Lung (tissue), 11 donors: ENCODE measurements at regions not wholly inside any gene's neighbourhood (a gene's known extent, or its start where the extent isn't known, plus 50 kb on each side); places are given as distances from the start of the nearest gene placed in this dataset.

ENCODE experiments used
- ATAC-seq: fragments of 200-7000 bp; cut with Tn5 transposase; one replicate; pipeline ENCODE4 v1.9.1; 2020; ENCODE audit warnings: moderate number of reproducible peaks; ENCODE audit not compliant: insufficient read depth, low FRiP score
- DNase-seq, 3 donors: peaks; one replicate each; pipeline ENCODE4 v3.0.0-alpha.2; 2013 to 2017
- H3K27ac ChIP-seq, 2 donors: one replicate each; pipeline ENCODE4 v1.5.1; 2013; ENCODE audit warnings: mild to moderate bottlenecking in 2 of 2, moderate library complexity in 2 of 2, control low read depth in 1 of 2, inconsistent platforms in 1 of 2, low read depth in 1 of 2, low read length in 1 of 2
- H3K27me3 ChIP-seq, 3 donors: one replicate each; pipeline ENCODE4 v1.5.1; 2013; ENCODE audit warnings: low read length in 2 of 3; ENCODE audit not compliant: control insufficient read depth in 3 of 3, insufficient read depth in 3 of 3
- H3K36me3 ChIP-seq, 4 donors: one replicate each; pipeline ENCODE4 v1.5.1; 2013; ENCODE audit warnings: low read length in 4 of 4, mild to moderate bottlenecking in 1 of 4, moderate library complexity in 1 of 4; ENCODE audit not compliant: control insufficient read depth in 4 of 4, insufficient read depth in 4 of 4
- H3K4me1 ChIP-seq, 5 donors: one replicate each; pipeline ENCODE4 v1.5.1; 2013; ENCODE audit warnings: low read length in 5 of 5, mild to moderate bottlenecking in 2 of 5, moderate library complexity in 1 of 5; ENCODE audit not compliant: control insufficient read depth in 5 of 5, insufficient read depth in 5 of 5
- H3K4me3 ChIP-seq: one replicate; pipeline ENCODE4 v1.5.1; 2013; ENCODE audit warnings: mild to moderate bottlenecking, control low read depth, moderate library complexity
- H3K9ac ChIP-seq, 2 donors: one replicate each; pipeline ENCODE4 v1.5.1; 2013; ENCODE audit warnings: low read length in 2 of 2, control low read depth in 1 of 2; ENCODE audit not compliant: insufficient read depth in 1 of 2
- H3K9me3 ChIP-seq, 4 donors: one replicate each; pipeline ENCODE4 v1.5.1; 2013; ENCODE audit warnings: low read length in 3 of 4, mild to moderate bottlenecking in 1 of 4, moderate library complexity in 1 of 4; ENCODE audit not compliant: control insufficient read depth in 4 of 4, insufficient read depth in 3 of 4
- CTCF ChIP-seq: IDR thresholded peaks from 2 replicates; pipeline ENCODE4 v1.5.1; 2012; ENCODE audit warnings: mild to moderate bottlenecking; ENCODE audit errors: control extremely low read depth, extremely low read depth
- WGBS, 2 donors: extraction: QIAGEN DNeasy Blood & Tissue Kit; methylation state at CpG; one replicate each; pipeline ENCODE4 v1.1.7; 2013; 5-methylcytosine and 5-hydroxymethylcytosine counted together
- donor health status: control.
- donor health status: control.
- donor health status: Bipolar disorder and iron deficiency.
- donor health status: healthy.
- donor health status: DM: yes; HTN: yes; CAD: no.

- no peak overlapping the region for H3K27ac ChIP-seq
- no peak for TF ChIP-seq CTCF
- no peaks in the 10 kb centered on the region for H3K4me1 ChIP-seq
- no peaks in the 10 kb centered on the region for H3K27me3 ChIP-seq
- 91 to 95% methylated on average over 10 of the region's 10 CpGs for WGBS, 2 donors
- no peak for ATAC-seq
- H3K9ac ChIP-seq, result no peak overlapping the region
- peaks cover 0 to 7% (median 0%) of the 10 kb centered on the region in 4 donors for H3K9me3 ChIP-seq
- no peak for DNase-seq
- H3K36me3 ChIP-seq, result no peaks in the 10 kb centered on the region
- no peak overlapping the region for H3K4me3 ChIP-seq
Observed at GRCh38 chr18:71673954-71674353, 870.2 kb downstream of the CBLN2 start.

GRCh38 chr18:71673498-71673897, 870.6 kb downstream of the CBLN2 start:
- no peaks in the 10 kb centered on the region for H3K4me1 ChIP-seq
- no peak overlapping the region for H3K4me3 ChIP-seq
- H3K9me3 ChIP-seq, result peaks cover 0 to 7% (median 0%) of the 10 kb centered on the region in 4 donors
- no peak for ATAC-seq
- no peaks in the 10 kb centered on the region for H3K27me3 ChIP-seq
- no peak overlapping the region for H3K9ac ChIP-seq
- TF ChIP-seq CTCF, result no peak
- WGBS, 2 donors, result 87 to 90% methylated on average over 5 of the region's 5 CpGs
- no peaks in the 10 kb centered on the region for H3K36me3 ChIP-seq
- DNase-seq, result no peak
- H3K27ac ChIP-seq, result no peak overlapping the region

- no peak overlapping the region for H3K27ac ChIP-seq
- DNase-seq (peak in 1 of 3 donors; percentile 3), ATAC-seq (no peak)
- no peaks in the 10 kb centered on the region for H3K36me3 ChIP-seq
- TF ChIP-seq CTCF, result no peak
- H3K9me3 ChIP-seq, result peaks cover 0 to 2% (median 0%) of the 10 kb centered on the region in 4 donors
- no peaks in the 10 kb centered on the region for H3K27me3 ChIP-seq
- H3K4me1 ChIP-seq, result no peaks in the 10 kb centered on the region
- H3K9ac ChIP-seq, result no peak overlapping the region
- WGBS, 2 donors, result 88 to 93% methylated on average over 2 of the region's 2 CpGs
- no peak overlapping the region for H3K4me3 ChIP-seq
Observed at GRCh38 chr18:71666481-71666880, 877.7 kb downstream of the CBLN2 start.

- Histone ChIP-seq H3K36me3 (no peaks in the 10 kb centered on the region), H3K4me3 (no peak overlapping the region), H3K9ac (no peak overlapping the region), H3K4me1 (no peaks in the 10 kb centered on the region), H3K9me3 (peaks cover 0 to 2% (median 0%) of the 10 kb centered on the region in 4 donors), H3K27me3 (no peaks in the 10 kb centered on the region), H3K27ac (no peak overlapping the region)
- DNase-seq (no peak), ATAC-seq (no peak)
- no peak for TF ChIP-seq CTCF
Observed at GRCh38 chr18:71665131-71665530, 879.0 kb downstream of the CBLN2 start.
